ENCODE measurements at regions not wholly inside any gene's neighbourhood (a gene's known extent, or its start where the extent isn't known, plus 50 kb on each side); places are given as distances from the start of the nearest gene placed in this dataset.

DNA sequence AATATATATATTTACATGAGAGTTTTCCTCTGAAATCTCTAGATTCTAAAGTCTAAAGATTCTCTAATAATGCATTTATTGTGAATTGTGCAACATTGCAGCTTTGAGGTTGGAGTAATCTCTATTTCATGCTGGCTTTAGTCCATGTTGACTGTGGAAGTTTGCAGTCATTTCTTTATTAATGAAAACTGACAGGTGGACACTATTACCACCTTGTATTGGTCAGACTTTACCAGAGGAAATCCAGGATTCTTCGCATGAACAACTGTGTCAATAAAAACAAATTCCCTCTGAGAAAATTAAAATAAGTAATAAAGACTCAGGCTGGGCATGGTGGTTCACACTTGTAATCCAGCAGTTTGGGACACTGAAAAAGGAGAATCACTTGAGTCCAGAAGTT lies 274.1 kb downstream of the SHQ1 start:
- TF ChIP-seq EP300 (IDR thresholded peaks at IDR 0.05): no peak
- TF ChIP-seq, protein P1, sequence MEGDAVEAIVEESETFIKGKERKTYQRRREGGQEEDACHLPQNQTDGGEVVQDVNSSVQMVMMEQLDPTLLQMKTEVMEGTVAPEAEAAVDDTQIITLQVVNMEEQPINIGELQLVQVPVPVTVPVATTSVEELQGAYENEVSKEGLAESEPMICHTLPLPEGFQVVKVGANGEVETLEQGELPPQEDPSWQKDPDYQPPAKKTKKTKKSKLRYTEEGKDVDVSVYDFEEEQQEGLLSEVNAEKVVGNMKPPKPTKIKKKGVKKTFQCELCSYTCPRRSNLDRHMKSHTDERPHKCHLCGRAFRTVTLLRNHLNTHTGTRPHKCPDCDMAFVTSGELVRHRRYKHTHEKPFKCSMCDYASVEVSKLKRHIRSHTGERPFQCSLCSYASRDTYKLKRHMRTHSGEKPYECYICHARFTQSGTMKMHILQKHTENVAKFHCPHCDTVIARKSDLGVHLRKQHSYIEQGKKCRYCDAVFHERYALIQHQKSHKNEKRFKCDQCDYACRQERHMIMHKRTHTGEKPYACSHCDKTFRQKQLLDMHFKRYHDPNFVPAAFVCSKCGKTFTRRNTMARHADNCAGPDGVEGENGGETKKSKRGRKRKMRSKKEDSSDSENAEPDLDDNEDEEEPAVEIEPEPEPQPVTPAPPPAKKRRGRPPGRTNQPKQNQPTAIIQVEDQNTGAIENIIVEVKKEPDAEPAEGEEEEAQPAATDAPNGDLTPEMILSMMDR (IDR thresholded peaks at IDR 0.05): no peak
- no peak for TF ChIP-seq POLR2AphosphoS5 (IDR thresholded peaks at IDR 0.05)
- no peak for TF ChIP-seq POLR2A (IDR thresholded peaks at IDR 0.05)
